Ascending aorta (tissue), 2 donors: ENCODE measurements at regions not wholly inside any gene's neighbourhood (a gene's known extent, or its start where the extent isn't known, plus 50 kb on each side); places are given as distances from the start of the nearest gene placed in this dataset.

Source experiments
- DNase-seq, 2 donors: peaks; one replicate each; pipeline ENCODE4 v3.0.0-alpha.2; 2019; ENCODE audit warnings: low spot score in 2 of 2
- H3K27ac ChIP-seq, 2 donors: fragments of 200-600 bp; sonication (generic); one replicate each; pipeline ENCODE4 v1.5.1; 2016 to 2017; ENCODE audit warnings: mild to moderate bottlenecking in 1 of 2
- H3K27me3 ChIP-seq: fragments of 200-600 bp; sonication (generic); one replicate; pipeline ENCODE4 v1.5.1; 2017
- H3K36me3 ChIP-seq, 2 donors: fragments of 200-600 bp; sonication (generic); one replicate each; pipeline ENCODE4 v1.5.1; 2016
- H3K4me1 ChIP-seq, 2 donors: fragments of 200-600 bp; sonication (generic); one replicate each; pipeline ENCODE4 v1.5.1; 2016 to 2017; ENCODE audit warnings: mild to moderate bottlenecking in 1 of 2
- H3K4me3 ChIP-seq, 2 donors: fragments of 200-600 bp; sonication (generic); one replicate each; pipeline ENCODE4 v1.5.1; 2016 to 2017; ENCODE audit warnings: mild to moderate bottlenecking in 1 of 2
- H3K9me3 ChIP-seq, 2 donors: fragments of 200-600 bp; sonication (generic); one replicate each; pipeline ENCODE4 v1.5.1; 2016
- intact Hi-C: fragments of 100-400 bp; cut with DNase I; formaldehyde crosslinking; loops from one replicate; pipeline ENCODE4 v1.15.1; 2023
- TF ChIP-seq, protein P1 (sequence below), 3 experiments: fragments of 200-600 bp in 2 of 3; fragments of 450-650 bp in 1 of 3; sonication (generic) in 2 of 3; IDR thresholded peaks; one replicate each; pipeline ENCODE4 v1.5.1; 2016 to 2019; ENCODE audit warnings: antibody characterized with exemption in 3 of 3, mild to moderate bottlenecking in 1 of 3, moderate library complexity in 1 of 3

DNA sequence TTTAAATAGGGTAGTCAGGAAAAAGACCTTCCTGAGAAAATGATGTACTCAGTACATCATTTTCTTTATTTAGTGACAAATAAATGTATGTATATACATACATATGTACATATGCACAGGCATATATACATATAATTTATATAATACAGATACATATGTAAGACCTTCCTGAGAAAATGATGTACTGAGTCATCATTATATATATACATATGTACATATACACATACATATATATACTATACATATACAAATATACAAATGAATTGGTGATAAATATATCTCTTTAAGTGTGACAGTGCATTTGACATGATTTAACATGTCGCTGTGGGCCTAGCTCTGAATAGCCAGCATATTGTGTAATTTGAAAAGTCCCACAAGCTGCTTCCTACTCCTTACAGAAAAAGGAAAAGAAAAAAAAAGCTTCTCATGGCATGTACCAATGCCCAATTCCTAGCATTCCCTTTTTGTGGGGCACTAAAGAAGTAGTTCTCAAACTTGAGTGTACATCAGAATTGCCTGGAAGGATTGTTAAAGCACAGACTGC, 208.1 kb upstream of the UMPS start:
- Histone ChIP-seq H3K4me1 (no peaks in the 10 kb centered on the region), H3K9me3 (no peaks in the 10 kb centered on the region), H3K27ac (no peak overlapping the region), H3K4me3 (no peak overlapping the region), H3K36me3 (peaks cover 6 to 22% of the 10 kb centered on the region in 2 donors), H3K27me3 (no peaks in the 10 kb centered on the region)
- intact Hi-C loops, result no loop called here
- no peak for DNase-seq
- TF ChIP-seq, protein P1, sequence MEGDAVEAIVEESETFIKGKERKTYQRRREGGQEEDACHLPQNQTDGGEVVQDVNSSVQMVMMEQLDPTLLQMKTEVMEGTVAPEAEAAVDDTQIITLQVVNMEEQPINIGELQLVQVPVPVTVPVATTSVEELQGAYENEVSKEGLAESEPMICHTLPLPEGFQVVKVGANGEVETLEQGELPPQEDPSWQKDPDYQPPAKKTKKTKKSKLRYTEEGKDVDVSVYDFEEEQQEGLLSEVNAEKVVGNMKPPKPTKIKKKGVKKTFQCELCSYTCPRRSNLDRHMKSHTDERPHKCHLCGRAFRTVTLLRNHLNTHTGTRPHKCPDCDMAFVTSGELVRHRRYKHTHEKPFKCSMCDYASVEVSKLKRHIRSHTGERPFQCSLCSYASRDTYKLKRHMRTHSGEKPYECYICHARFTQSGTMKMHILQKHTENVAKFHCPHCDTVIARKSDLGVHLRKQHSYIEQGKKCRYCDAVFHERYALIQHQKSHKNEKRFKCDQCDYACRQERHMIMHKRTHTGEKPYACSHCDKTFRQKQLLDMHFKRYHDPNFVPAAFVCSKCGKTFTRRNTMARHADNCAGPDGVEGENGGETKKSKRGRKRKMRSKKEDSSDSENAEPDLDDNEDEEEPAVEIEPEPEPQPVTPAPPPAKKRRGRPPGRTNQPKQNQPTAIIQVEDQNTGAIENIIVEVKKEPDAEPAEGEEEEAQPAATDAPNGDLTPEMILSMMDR (IDR thresholded peaks at IDR 0.05), result no peak

DNA sequence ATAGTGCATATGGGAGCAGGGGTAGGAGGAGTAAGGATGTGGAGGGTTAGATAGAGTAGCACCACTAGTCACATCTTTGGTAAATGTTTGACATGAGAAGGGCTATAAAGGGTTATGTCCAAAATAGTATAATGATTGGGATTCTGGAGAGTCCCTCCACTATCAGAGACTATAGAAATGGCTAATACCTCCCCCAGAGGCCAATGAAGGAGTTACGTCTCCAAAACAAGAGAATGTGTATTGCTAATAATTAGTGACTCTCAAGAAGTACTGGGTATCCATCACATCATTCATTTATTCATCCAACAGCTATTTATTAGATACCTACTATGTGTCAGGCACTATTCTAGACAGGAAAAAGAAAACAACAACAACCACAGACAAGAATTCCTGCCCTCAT, 203.7 kb upstream of the UMPS start:
- intact Hi-C loops, result no loop called here
- TF ChIP-seq, protein P1 (IDR thresholded peaks at IDR 0.05), result no peak
- Histone ChIP-seq H3K36me3 (peaks cover 2 to 9% of the 10 kb centered on the region in 2 donors), H3K27ac (no peak overlapping the region), H3K4me3 (no peak overlapping the region), H3K4me1 (no peaks in the 10 kb centered on the region), H3K9me3 (no peaks in the 10 kb centered on the region), H3K27me3 (no peaks in the 10 kb centered on the region)
- DNase-seq, result no peak

DNA sequence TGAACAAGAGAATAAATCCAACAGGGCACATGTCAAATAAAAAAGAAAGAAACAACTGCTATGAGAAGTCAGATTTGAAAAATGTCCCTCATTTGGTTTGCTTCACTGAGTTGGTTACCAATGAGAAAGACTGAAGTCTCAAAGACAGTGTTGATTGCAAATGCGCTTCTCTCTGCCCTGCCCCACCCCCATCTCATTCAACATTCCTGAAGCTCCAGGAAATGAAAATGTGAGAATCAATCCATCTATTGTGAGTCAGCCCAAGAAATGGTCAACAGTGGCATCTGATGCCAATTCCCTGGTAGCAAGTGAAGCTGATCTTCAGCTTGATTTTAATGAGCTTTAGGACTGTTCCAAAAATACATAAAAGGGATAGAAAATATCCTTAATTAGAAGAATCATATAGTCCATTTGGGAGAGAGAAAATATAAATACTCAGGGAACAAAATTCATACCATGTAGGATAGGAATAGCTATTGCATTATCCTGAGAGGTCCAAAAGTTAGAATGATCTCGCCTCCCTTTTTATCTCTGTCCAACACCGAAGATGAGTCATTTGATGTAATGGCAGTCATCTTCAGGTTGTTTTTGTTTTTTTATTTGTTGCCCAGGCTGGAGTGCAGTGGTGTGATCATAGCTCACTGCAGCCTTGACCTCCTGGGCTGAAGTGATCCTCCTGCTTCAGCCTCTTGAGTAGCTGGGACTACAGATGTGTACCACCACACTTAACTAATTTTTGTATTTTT, 200.3 kb upstream of the UMPS start:
- no peak overlapping the region for H3K4me3 ChIP-seq
- TF ChIP-seq, protein P1 (IDR thresholded peaks at IDR 0.05), result no peak

DNA sequence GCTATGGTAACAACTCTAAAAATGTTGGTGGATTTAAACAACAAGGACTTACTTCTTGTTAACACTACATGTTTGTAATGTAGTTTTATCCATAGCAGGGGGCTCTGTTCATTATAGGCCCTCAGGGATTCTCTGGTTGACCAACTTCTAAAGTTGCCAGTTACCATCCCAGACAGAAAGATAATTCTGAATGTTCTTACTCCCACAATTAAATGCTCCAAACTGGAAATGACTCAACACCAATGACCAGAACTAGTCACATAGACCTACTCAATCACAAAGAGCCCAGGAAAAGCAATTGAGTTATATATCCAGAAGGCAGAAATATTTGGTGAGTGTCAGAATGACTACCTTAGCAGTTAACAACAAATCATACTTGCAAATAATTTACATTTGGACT, 199.3 kb upstream of the UMPS start:
- TF ChIP-seq, protein P1 (IDR thresholded peaks at IDR 0.05), result no peak
- peaks cover 0 to 9% of the 10 kb centered on the region in 2 donors for H3K36me3 ChIP-seq
- no peaks in the 10 kb centered on the region for H3K27me3 ChIP-seq
- intact Hi-C loops, result no loop called here
- H3K9me3 ChIP-seq, result no peaks in the 10 kb centered on the region
- no peak overlapping the region for H3K4me3 ChIP-seq
- H3K4me1 ChIP-seq, result no peaks in the 10 kb centered on the region
- no peak for DNase-seq
- no peak overlapping the region for H3K27ac ChIP-seq

More for the DNA sequence above, 200.3 kb upstream of the UMPS start:
- no peak overlapping the region for H3K27ac ChIP-seq
- H3K9me3 ChIP-seq, result no peaks in the 10 kb centered on the region
- H3K4me1 ChIP-seq, result no peaks in the 10 kb centered on the region
- peaks cover 0 to 12% of the 10 kb centered on the region in 2 donors for H3K36me3 ChIP-seq
- intact Hi-C loops, result no loop called here
- H3K27me3 ChIP-seq, result no peaks in the 10 kb centered on the region
- no peak for DNase-seq

DNA sequence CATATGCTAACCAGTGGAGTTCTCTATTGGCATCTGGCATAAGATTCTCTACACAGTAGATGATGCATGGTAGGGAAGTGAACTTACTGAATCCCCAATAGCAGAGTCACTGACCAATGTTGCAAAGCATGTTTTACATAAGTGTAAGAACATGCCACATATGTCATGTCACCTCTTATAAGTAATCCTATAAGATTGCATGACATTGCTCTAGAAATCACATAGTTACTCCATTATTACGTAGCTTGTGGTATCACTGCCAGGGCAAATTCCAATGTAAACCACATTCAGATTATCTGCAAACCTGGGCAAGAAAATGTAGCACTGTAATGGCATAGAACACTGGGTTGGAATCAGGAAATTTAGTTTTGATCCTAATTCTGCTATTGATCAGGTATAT, 198.2 kb upstream of the UMPS start:
- H3K4me1 ChIP-seq, result no peaks in the 10 kb centered on the region
- H3K27me3 ChIP-seq, result no peaks in the 10 kb centered on the region
- TF ChIP-seq, protein P1 (IDR thresholded peaks at IDR 0.05), result no peak
- H3K4me3 ChIP-seq, result no peak overlapping the region
- intact Hi-C loops, result no loop called here
- H3K9me3 ChIP-seq, result no peaks in the 10 kb centered on the region
- H3K36me3 ChIP-seq, result peaks cover 0 to 3% of the 10 kb centered on the region in 2 donors
- H3K27ac ChIP-seq, result no peak overlapping the region
- DNase-seq, result no peak
